ENCODE measurements at regions not wholly inside any gene's neighbourhood (a gene's known extent, or its start where the extent isn't known, plus 50 kb on each side); places are given as distances from the start of the nearest gene placed in this dataset.

DNA sequence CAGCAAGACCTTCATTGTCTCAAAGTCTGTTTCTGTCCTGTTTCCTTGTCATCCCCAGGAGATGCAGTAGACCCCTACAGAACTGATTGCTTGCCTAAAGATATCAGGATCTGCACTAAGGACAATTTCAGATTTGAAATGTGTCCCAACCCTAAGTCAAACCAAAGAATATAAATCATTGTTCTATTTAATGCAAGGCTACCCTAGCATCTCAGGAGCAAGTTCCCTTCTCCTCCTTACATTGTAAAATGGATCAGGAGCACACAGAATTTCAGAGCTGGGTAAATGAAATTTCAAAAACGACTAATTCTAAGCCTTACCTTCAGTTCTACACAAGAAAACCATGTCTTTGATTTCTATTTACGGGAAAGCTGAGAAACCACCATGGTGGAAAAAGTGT lies 360.9 kb upstream of the KCNH8 start:
- FAIRE-seq (peak; percentile 32), DNase-seq (ENCODE audit: low read depth in 1 of 2, low spot score in 2 of 2) (no peak)
- no peak overlapping the region for H2BK5ac ChIP-seq (ENCODE audit: low read depth, low read length)
- no peak overlapping the region for H4K8ac ChIP-seq (ENCODE audit: extremely low read depth, insufficient read depth, low read length)
- no peaks in the 10 kb centered on the region for H3K79me2 ChIP-seq (ENCODE audit: control insufficient read depth in 1 of 2, insufficient read depth in 2 of 2, low read length in 2 of 2)
- POLR2A ChIA-PET (ENCODE audit: partially characterized antibody), result no interaction called here
- H2BK15ac ChIP-seq (ENCODE audit: low read length), result no peak overlapping the region
- no peak overlapping the region for H4K5ac ChIP-seq (ENCODE audit: insufficient read length, low read depth, low read length)
- H4K91ac ChIP-seq (replicated peaks; ENCODE audit: insufficient read length, low read length), result no peak overlapping the region
- no peaks in the 10 kb centered on the region for H4K20me1 ChIP-seq (replicated peaks in 1 of 2; ENCODE audit: control insufficient read depth in 1 of 2, insufficient read depth in 2 of 2, low read length in 2 of 2)
- CTCF ChIA-PET (ENCODE audit: partially characterized antibody), result no interaction called here
- no peaks in the 10 kb centered on the region for H3K79me1 ChIP-seq (ENCODE audit: low read depth, low read length)
- H3K18ac ChIP-seq (ENCODE audit: extremely low read depth, low read length), result no peak overlapping the region
- no peaks in the 10 kb centered on the region for H3K4me1 ChIP-seq (replicated peaks in 1 of 4; ENCODE audit: control insufficient read depth in 3 of 4, insufficient read depth in 4 of 4, low read length in 3 of 4)
- H3K4me3 ChIP-seq (ENCODE audit: extremely low read depth in 1 of 4, insufficient read depth in 2 of 4, low read depth in 3 of 4, low read length in 4 of 4), result no peak overlapping the region
- no peak overlapping the region for H3K23ac ChIP-seq (ENCODE audit: insufficient read length)
- H3K56ac ChIP-seq (replicated peaks; ENCODE audit: insufficient read length, low read depth, low read length), result no peak overlapping the region
- no peak overlapping the region for H2AFZ ChIP-seq (ENCODE audit: low read length)
- no peak overlapping the region for H3K4ac ChIP-seq (replicated peaks; ENCODE audit: insufficient read length, low read depth, low read length)
- no peak overlapping the region for H2BK120ac ChIP-seq (replicated peaks; ENCODE audit: low read depth, low read length)
- H3K9ac ChIP-seq (replicated peaks in 1 of 4; ENCODE audit: extremely low read depth in 1 of 4, low read depth in 3 of 4, low read length in 3 of 4), result no peak overlapping the region
- 0 out of 2 replicates have a peak, but pooled peaks cover 2% of the 10 kb centered on the region for H3K23me2 ChIP-seq (ENCODE audit: low read depth, low read length)
- no peaks in the 10 kb centered on the region for H3K27me3 ChIP-seq (replicated peaks in 1 of 4; ENCODE audit: control insufficient read depth in 3 of 4, extremely low read depth in 1 of 4, insufficient read depth in 3 of 4, low read length in 3 of 4)
- TF ChIP-seq KDM4A (IDR thresholded peaks at IDR 0.05; ENCODE audit: low read depth, low read length, severe bottlenecking) (no peak), RAD21 (IDR thresholded peaks at IDR 0.05 in 1 of 2, conservative IDR thresholded peaks at IDR 0.05 in 1 of 2; ENCODE audit: low read depth in 2 of 2, low read length in 2 of 2) (no peak), MAFK (IDR thresholded peaks at IDR 0.05; ENCODE audit: low read depth, low read length) (no peak), SIN3A (conservative IDR thresholded peaks at IDR 0.05 in 1 of 2, IDR thresholded peaks at IDR 0.05 in 1 of 2; ENCODE audit: low read depth in 1 of 2, low read length in 2 of 2) (no peak), CHD1 (IDR thresholded peaks at IDR 0.05; ENCODE audit: low read depth, low read length) (no peak), POLR2A (IDR thresholded peaks at IDR 0.05; ENCODE audit: control extremely low read depth in 1 of 2, low read depth in 2 of 2, low read length in 2 of 2) (no peak), JUN (IDR thresholded peaks at IDR 0.05; ENCODE audit: low read depth, low read length) (no peak), CREB1 (IDR thresholded peaks at IDR 0.05) (no peak)
- TF ChIP-seq, protein P1, sequence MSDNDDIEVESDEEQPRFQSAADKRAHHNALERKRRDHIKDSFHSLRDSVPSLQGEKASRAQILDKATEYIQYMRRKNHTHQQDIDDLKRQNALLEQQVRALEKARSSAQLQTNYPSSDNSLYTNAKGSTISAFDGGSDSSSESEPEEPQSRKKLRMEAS (IDR thresholded peaks at IDR 0.05), result no peak
- H3K14ac ChIP-seq (ENCODE audit: insufficient read length), result no peak overlapping the region
- H3K36me3 ChIP-seq (ENCODE audit: control insufficient read depth in 2 of 4, insufficient read depth in 4 of 4, low read length in 3 of 4), result no peaks in the 10 kb centered on the region
- no peak overlapping the region for H2BK20ac ChIP-seq (ENCODE audit: low read length)
- WGBS, 2 experiments (ENCODE audit: extremely low coverage in 1 of 2, insufficient coverage in 1 of 2, insufficient read length in 1 of 2, insufficient replicate concordance in 2 of 2, low coverage in 1 of 2, low lambda C conversion rate in 2 of 2, missing lambda C conversion rate in 1 of 2), result 94% methylated on average over 2 of the region's 2 CpGs; no CpG with 5 or more reads in 1 of the 2 experiments
- H3K4me2 ChIP-seq (ENCODE audit: insufficient read depth in 1 of 2, low read depth in 2 of 2, low read length in 2 of 2), result no peak overlapping the region
- H2BK12ac ChIP-seq (ENCODE audit: low read depth, low read length), result no peak overlapping the region
- no peaks in the 10 kb centered on the region for H3K9me3 ChIP-seq (ENCODE audit: insufficient read depth in 2 of 2, low read depth in 1 of 2, low read length in 1 of 2)
- no peak overlapping the region for H2AK5ac ChIP-seq (ENCODE audit: low read depth, low read length)
- no peak overlapping the region for H3K27ac ChIP-seq (ENCODE audit: low read depth, low read length)

Data from H1 (cell line).